Natural killer cell (primary cell): ENCODE measurements at regions not wholly inside any gene's neighbourhood (a gene's known extent, or its start where the extent isn't known, plus 50 kb on each side); places are given as distances from the start of the nearest gene placed in this dataset.
"Not testable (repeated sequence)": the region's sequence is repeated elsewhere in the genome, so short reads cannot be mapped to it uniquely, and the experiment has no call there.

Experiments
- ATAC-seq, 3 donors: fragments of 150-1000 bp in 2 of 3; fragments of 200-7000 bp in 1 of 3; cut with Tn5 transposase; 1 replicate in 1 of 3; 2 replicates in 2 of 3; pipeline ENCODE4 v1.10.0; 2021; ENCODE audit warnings: mild to moderate bottlenecking in 2 of 3, moderate library complexity in 2 of 3
- DNase-seq, 2 donors: peaks; one replicate each; pipeline versions ENCODE4 v3.0.0 to v3.0.0-alpha.2; 2013 to 2021; ENCODE audit warnings: mixed read lengths in 1 of 2
- H3K27ac ChIP-seq: one replicate; pipeline ENCODE4 v1.5.1; 2013; ENCODE audit warnings: mild to moderate bottlenecking, low read length
- H3K27me3 ChIP-seq: one replicate; pipeline ENCODE4 v1.6.1; 2013; ENCODE audit warnings: low read length; ENCODE audit not compliant: control insufficient read depth, insufficient read depth
- H3K36me3 ChIP-seq: one replicate; pipeline ENCODE4 v1.6.1; 2013; ENCODE audit warnings: low read length; ENCODE audit not compliant: control insufficient read depth, insufficient read depth
- H3K4me1 ChIP-seq: one replicate; pipeline ENCODE4 v1.6.1; 2013; ENCODE audit warnings: low read length; ENCODE audit not compliant: control insufficient read depth, insufficient read depth
- H3K4me3 ChIP-seq: one replicate; pipeline ENCODE4 v1.5.1; 2013; ENCODE audit warnings: low read length
- H3K9me3 ChIP-seq: one replicate; pipeline ENCODE4 v1.6.1; 2013; ENCODE audit warnings: low read length; ENCODE audit not compliant: control insufficient read depth, insufficient read depth
- H3K27ac Mint-ChIP-seq, 2 donors: one replicate each; pipeline ENCODE4 v1.8.0; 2022; ENCODE audit warnings: mild to moderate bottlenecking in 2 of 2, mixed read lengths in 2 of 2, moderate library complexity in 1 of 2
- H3K27me3 Mint-ChIP-seq, 2 donors: one replicate each; pipeline ENCODE4 v1.8.0; 2022; ENCODE audit warnings: low read depth in 2 of 2, mixed read lengths in 2 of 2
- H3K36me3 Mint-ChIP-seq: one replicate; pipeline ENCODE4 v1.8.0; 2022; ENCODE audit warnings: mixed read lengths
- H3K4me1 Mint-ChIP-seq, 2 donors: one replicate each; pipeline ENCODE4 v1.8.0; 2022; ENCODE audit warnings: mixed read lengths in 2 of 2
- H3K4me3 Mint-ChIP-seq: one replicate; pipeline ENCODE4 v1.8.0; 2022; ENCODE audit warnings: mild to moderate bottlenecking, moderate library complexity, mixed read lengths
- H3K9me3 Mint-ChIP-seq, 2 donors: one replicate each; pipeline ENCODE4 v1.8.0; 2022; ENCODE audit warnings: mixed read lengths in 2 of 2
- CTCF ChIP-seq: fragments of 200-600 bp; IDR thresholded peaks from one replicate; pipeline ENCODE4 v1.8.0; 2022; ENCODE audit warnings: antibody characterized with exemption
- WGBS: methylation state at CpG from one replicate; pipeline ENCODE4 v1.1.7; 2013; ENCODE audit warnings: missing lambda C conversion rate; ENCODE audit not compliant: insufficient coverage; 5-methylcytosine and 5-hydroxymethylcytosine counted together
- intact Hi-C: fragments of 100-400 bp; cut with micrococcal nuclease; formaldehyde crosslinking; loops from one replicate; pipeline ENCODE4 v1.14.2; 2022

DNA sequence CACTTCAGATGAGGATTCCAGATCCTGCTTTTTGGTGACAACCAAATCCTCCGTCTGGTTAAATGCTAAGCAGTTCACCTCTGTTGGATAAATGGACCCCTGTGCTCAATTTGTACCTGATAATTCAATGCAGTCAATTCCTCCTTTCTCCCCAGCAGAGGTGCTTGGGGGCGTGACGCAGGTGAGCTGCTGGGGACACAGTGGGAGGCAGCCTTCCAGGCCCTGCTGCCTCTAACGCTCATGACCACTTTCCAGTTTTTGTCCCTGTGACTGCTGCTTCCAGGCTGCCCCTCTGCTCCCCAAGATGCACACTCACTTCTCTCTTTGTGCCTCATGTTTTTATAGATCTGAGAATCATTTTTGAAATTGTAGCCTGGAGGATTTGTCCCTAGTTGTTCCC, 78.5 kb downstream of the TTLL2 start:
- DNase-seq: no peak
- Mint-ChIP-seq H3K27me3 (peaks cover 4 to 11% of the 10 kb centered on the region in 2 donors), H3K9me3 (no peaks in the 10 kb centered on the region), H3K4me3 (no peak overlapping the region), H3K36me3 (no peaks in the 10 kb centered on the region), H3K27ac (no peak overlapping the region), H3K4me1 (no peaks in the 10 kb centered on the region)
- ATAC-seq: no peak
- intact Hi-C loops: no loop called here
- Histone ChIP-seq H3K4me3 (no peak overlapping the region), H3K27ac (no peak overlapping the region), H3K4me1 (no peaks in the 10 kb centered on the region), H3K27me3 (no peaks in the 10 kb centered on the region), H3K36me3 (no peaks in the 10 kb centered on the region), H3K9me3 (no peaks in the 10 kb centered on the region)
- no peak for TF ChIP-seq CTCF
- WGBS: 87% methylated on average over 4 of the region's 4 CpGs

GRCh38 chr6:167404385-167405049, 79.6 kb downstream of the TTLL2 start:
- H3K36me3 ChIP-seq: no peaks in the 10 kb centered on the region
- H3K27ac Mint-ChIP-seq: no peak overlapping the region
- H3K27ac ChIP-seq: no peak overlapping the region
- H3K9me3 ChIP-seq: no peaks in the 10 kb centered on the region
- H3K27me3 ChIP-seq: no peaks in the 10 kb centered on the region
- H3K4me3 Mint-ChIP-seq: no peak overlapping the region
- no peak for TF ChIP-seq CTCF
- no peak for ATAC-seq
- no peaks in the 10 kb centered on the region for H3K4me1 Mint-ChIP-seq
- H3K4me1 ChIP-seq: no peaks in the 10 kb centered on the region
- DNase-seq: no peak
- peaks cover 4 to 11% of the 10 kb centered on the region in 2 donors for H3K27me3 Mint-ChIP-seq
- intact Hi-C loops: no loop called here
- no peaks in the 10 kb centered on the region for H3K36me3 Mint-ChIP-seq
- H3K4me3 ChIP-seq: no peak overlapping the region
- H3K9me3 Mint-ChIP-seq: no peaks in the 10 kb centered on the region
- WGBS: 80% methylated on average over 17 of the region's 17 CpGs

- DNase-seq (no peak), ATAC-seq (no peak)
- Mint-ChIP-seq H3K27me3 (peaks cover 7 to 11% of the 10 kb centered on the region in 2 donors), H3K4me1 (no peaks in the 10 kb centered on the region), H3K9me3 (no peaks in the 10 kb centered on the region), H3K4me3 (no peak overlapping the region), H3K27ac (no peak overlapping the region), H3K36me3 (no peaks in the 10 kb centered on the region)
- Histone ChIP-seq H3K36me3 (no peaks in the 10 kb centered on the region), H3K4me3 (no peak overlapping the region), H3K27me3 (no peaks in the 10 kb centered on the region), H3K27ac (no peak overlapping the region), H3K4me1 (no peaks in the 10 kb centered on the region), H3K9me3 (no peaks in the 10 kb centered on the region)
- WGBS: 83% methylated on average over 14 of the region's 14 CpGs
- intact Hi-C loops: no loop called here
- no peak for TF ChIP-seq CTCF
These were observed 81.1 kb downstream of the TTLL2 start for GRCh38 chr6:167405778-167406532.

DNA sequence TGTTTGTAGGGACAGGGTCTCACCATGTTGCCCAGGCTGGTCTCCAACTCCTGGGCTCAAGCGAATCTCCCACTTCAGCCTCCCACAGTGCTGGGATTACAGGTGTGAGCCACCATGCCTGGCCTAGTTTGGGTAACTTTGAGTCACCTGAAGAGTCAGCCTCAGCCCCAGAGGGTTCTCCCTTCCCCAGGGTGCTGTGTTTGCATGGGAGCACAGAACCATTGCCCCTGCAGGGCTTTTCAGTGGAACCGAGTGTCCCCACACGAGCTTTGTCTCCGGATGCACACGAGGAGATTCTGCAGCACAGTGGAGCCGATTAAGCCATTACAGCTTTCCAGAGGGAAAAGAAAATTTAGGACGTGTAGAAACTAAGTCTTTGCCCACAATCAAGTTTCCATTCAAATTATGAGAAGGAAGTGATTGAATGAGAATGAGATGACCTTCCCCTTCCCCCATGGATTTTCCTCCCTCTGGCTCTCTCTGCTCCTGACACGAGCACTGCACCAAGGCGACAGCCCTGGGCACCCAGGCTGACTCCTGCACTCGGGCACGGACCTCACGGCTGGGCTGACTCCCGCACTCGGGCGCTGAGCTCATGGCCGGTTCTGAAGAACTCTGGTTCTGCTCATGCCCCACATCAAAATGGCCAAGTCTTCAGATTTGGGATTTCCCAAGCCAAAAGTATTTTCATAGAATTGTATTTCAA, 81.8 kb downstream of the TTLL2 start:
- H3K4me3 ChIP-seq, H3K27ac ChIP-seq, intact Hi-C loops, H3K9me3 ChIP-seq, H3K4me1 Mint-ChIP-seq, ATAC-seq, H3K9me3 Mint-ChIP-seq, H3K4me3 Mint-ChIP-seq, H3K4me1 ChIP-seq, DNase-seq, H3K27ac Mint-ChIP-seq, H3K36me3 ChIP-seq, H3K27me3 ChIP-seq, H3K36me3 Mint-ChIP-seq: not testable (repeated sequence)
- 84% methylated on average over 15 of the region's 16 CpGs for WGBS
- peaks cover 7 to 11% of the 10 kb centered on the region in 2 donors for H3K27me3 Mint-ChIP-seq
